SK-N-SH treated with all-trans-retinoic acid at 6 μM for 48 hours (cell line): ENCODE measurements at regions not wholly inside any gene's neighbourhood (a gene's known extent, or its start where the extent isn't known, plus 50 kb on each side); places are given as distances from the start of the nearest gene placed in this dataset.

Source experiments
- ATAC-seq: fragments of 200-7000 bp; cut with Tn5 transposase; 3 replicates; pipeline ENCODE4 v1.9.1; 2020; ENCODE audit warnings: mild to moderate bottlenecking, moderate library complexity
- ARNTL ChIP-seq: fragments of 450-650 bp; formaldehyde crosslinking; IDR thresholded peaks from 2 replicates; pipeline ENCODE4 v1.5.0; 2020; ENCODE audit warnings: low read depth, mild to moderate bottlenecking, moderate library complexity, borderline replicate concordance
- BACH2 ChIP-seq: fragments of 250-450 bp; sonication (Bioruptor Pico); IDR thresholded peaks from 2 replicates; pipeline ENCODE4 v1.9.0; 2021; ENCODE audit warnings: mild to moderate bottlenecking, borderline replicate concordance
- CSDC2 ChIP-seq: fragments of 250-450 bp; sonication (Bioruptor Pico); IDR thresholded peaks from 2 replicates; pipeline ENCODE4 v1.5.0; 2020; ENCODE audit warnings: mild to moderate bottlenecking, moderate library complexity
- ESRRG ChIP-seq: fragments of 250-450 bp; sonication (Bioruptor Pico); IDR thresholded peaks from 2 replicates; pipeline ENCODE4 v1.6.1; 2021; ENCODE audit warnings: mild to moderate bottlenecking
- GLIS3 ChIP-seq: fragments of 250-450 bp; sonication (Bioruptor Pico); IDR thresholded peaks from 2 replicates; pipeline ENCODE4 v1.5.0; 2020; ENCODE audit warnings: mild to moderate bottlenecking, moderate library complexity
- ISL1 ChIP-seq: fragments of 250-450 bp; sonication (Bioruptor Pico); IDR thresholded peaks from 2 replicates; pipeline ENCODE4 v2.1.2; 2022; ENCODE audit warnings: mild to moderate bottlenecking, moderate library complexity
- OSR1 ChIP-seq: fragments of 250-450 bp; sonication (Bioruptor Pico); IDR thresholded peaks from 2 replicates; pipeline ENCODE4 v1.8.0; 2022; ENCODE audit warnings: moderate library complexity, mild to moderate bottlenecking, inconsistent platforms
- PPARA ChIP-seq: fragments of 250-450 bp; sonication (Bioruptor Pico); IDR thresholded peaks from 2 replicates; pipeline ENCODE4 v1.5.0; 2020; ENCODE audit warnings: mild to moderate bottlenecking, borderline replicate concordance
- RARB ChIP-seq: fragments of 250-450 bp; sonication (Bioruptor Pico); IDR thresholded peaks from 2 replicates; pipeline ENCODE4 v1.8.0; 2021; ENCODE audit warnings: mild to moderate bottlenecking, moderate library complexity
- SNAI2 ChIP-seq: fragments of 250-450 bp; sonication (Bioruptor Pico); IDR thresholded peaks from 2 replicates; pipeline ENCODE4 v1.5.0; 2020; ENCODE audit warnings: mild to moderate bottlenecking, moderate library complexity
- TCF4 ChIP-seq: fragments of 250-450 bp; sonication (Bioruptor Pico); IDR thresholded peaks from 2 replicates; pipeline ENCODE4 v1.8.0; 2021; ENCODE audit warnings: mild to moderate bottlenecking, moderate library complexity, borderline replicate concordance
- TOX ChIP-seq: fragments of 250-450 bp; sonication (Bioruptor Pico); IDR thresholded peaks from 2 replicates; pipeline ENCODE4 v1.8.0; 2021; ENCODE audit warnings: mild to moderate bottlenecking, moderate library complexity, borderline replicate concordance
- ZC3H10 ChIP-seq: fragments of 250-450 bp; sonication (Bioruptor Pico); IDR thresholded peaks from 2 replicates; pipeline ENCODE4 v1.5.1; 2021; ENCODE audit warnings: mild to moderate bottlenecking, moderate library complexity
- ZFP3 ChIP-seq: fragments of 250-450 bp; sonication (Bioruptor Pico); IDR thresholded peaks from 2 replicates; pipeline ENCODE4 v1.5.0; 2020; ENCODE audit warnings: mild to moderate bottlenecking, moderate library complexity
- ZFP30 ChIP-seq: fragments of 450-650 bp; formaldehyde crosslinking; IDR thresholded peaks from 2 replicates; pipeline ENCODE4 v1.5.0; 2022; ENCODE audit warnings: mild to moderate bottlenecking, moderate library complexity
- ZNF565 ChIP-seq: fragments of 450-650 bp; formaldehyde crosslinking; conservative IDR thresholded peaks from 2 replicates; pipeline ENCODE4 v1.5.0; 2020; ENCODE audit warnings: low read depth, mild to moderate bottlenecking, moderate library complexity
- ZNF70 ChIP-seq: fragments of 450-650 bp; formaldehyde crosslinking; IDR thresholded peaks from 2 replicates; pipeline ENCODE4 v1.5.0; 2020; ENCODE audit warnings: mild to moderate bottlenecking, moderate library complexity
- ZNF8 ChIP-seq: fragments of 450-650 bp; formaldehyde crosslinking; IDR thresholded peaks from 2 replicates; pipeline ENCODE4 v1.5.0; 2020; ENCODE audit warnings: mild to moderate bottlenecking, moderate library complexity
- TF ChIP-seq, protein P1 (sequence below): fragments of 250-450 bp; sonication (Bioruptor Pico); IDR thresholded peaks from 2 replicates; pipeline ENCODE4 v1.5.0; 2020; ENCODE audit warnings: mild to moderate bottlenecking, moderate library complexity
- TF ChIP-seq, protein P2 (sequence below): fragments of 250-450 bp; sonication (Bioruptor Pico); IDR thresholded peaks from 2 replicates; pipeline ENCODE4 v1.5.1; 2021; ENCODE audit warnings: mild to moderate bottlenecking, moderate library complexity
- TF ChIP-seq, protein P3 (sequence below): fragments of 250-450 bp; sonication (Bioruptor Pico); IDR thresholded peaks from 2 replicates; pipeline ENCODE4 v1.8.0; 2021; ENCODE audit warnings: low read depth, mild to moderate bottlenecking, moderate library complexity, borderline replicate concordance
- TF ChIP-seq, protein P4 (sequence below): fragments of 250-450 bp; sonication (Bioruptor Pico); IDR thresholded peaks from 2 replicates; pipeline ENCODE4 v1.5.1; 2020; ENCODE audit warnings: low read depth, mild to moderate bottlenecking, moderate library complexity

DNA sequence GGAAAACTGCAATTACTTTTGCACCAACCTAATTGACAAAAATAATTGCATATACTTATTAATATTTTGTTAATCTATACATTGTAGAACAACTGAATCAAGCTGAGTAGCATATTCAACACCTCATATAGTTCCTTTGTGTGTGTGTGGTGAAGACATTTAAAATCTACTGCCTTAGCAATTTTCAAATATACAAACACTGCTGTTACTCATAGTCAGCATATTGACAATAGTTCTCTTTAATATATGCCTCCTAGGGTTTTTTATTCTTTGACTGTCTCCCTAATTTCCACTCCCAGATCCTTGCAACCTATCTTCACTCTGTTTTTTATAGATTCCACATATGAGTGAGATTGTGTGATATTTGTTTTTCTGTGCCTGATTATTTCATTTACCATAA, 426.8 kb downstream of the PPARGC1A start:
- no peak for ATAC-seq
- TF ChIP-seq, protein P1, sequence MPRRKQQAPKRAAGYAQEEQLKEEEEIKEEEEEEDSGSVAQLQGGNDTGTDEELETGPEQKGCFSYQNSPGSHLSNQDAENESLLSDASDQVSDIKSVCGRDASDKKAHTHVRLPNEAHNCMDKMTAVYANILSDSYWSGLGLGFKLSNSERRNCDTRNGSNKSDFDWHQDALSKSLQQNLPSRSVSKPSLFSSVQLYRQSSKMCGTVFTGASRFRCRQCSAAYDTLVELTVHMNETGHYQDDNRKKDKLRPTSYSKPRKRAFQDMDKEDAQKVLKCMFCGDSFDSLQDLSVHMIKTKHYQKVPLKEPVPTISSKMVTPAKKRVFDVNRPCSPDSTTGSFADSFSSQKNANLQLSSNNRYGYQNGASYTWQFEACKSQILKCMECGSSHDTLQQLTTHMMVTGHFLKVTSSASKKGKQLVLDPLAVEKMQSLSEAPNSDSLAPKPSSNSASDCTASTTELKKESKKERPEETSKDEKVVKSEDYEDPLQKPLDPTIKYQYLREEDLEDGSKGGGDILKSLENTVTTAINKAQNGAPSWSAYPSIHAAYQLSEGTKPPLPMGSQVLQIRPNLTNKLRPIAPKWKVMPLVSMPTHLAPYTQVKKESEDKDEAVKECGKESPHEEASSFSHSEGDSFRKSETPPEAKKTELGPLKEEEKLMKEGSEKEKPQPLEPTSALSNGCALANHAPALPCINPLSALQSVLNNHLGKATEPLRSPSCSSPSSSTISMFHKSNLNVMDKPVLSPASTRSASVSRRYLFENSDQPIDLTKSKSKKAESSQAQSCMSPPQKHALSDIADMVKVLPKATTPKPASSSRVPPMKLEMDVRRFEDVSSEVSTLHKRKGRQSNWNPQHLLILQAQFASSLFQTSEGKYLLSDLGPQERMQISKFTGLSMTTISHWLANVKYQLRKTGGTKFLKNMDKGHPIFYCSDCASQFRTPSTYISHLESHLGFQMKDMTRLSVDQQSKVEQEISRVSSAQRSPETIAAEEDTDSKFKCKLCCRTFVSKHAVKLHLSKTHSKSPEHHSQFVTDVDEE, result no peak
- TF ChIP-seq ESRRG (CRISPR knock-in tag) (no peak), TCF4 (CRISPR knock-in tag) (no peak), GLIS3 (CRISPR knock-in tag) (no peak), ISL1 (CRISPR knock-in tag) (no peak)

DNA sequence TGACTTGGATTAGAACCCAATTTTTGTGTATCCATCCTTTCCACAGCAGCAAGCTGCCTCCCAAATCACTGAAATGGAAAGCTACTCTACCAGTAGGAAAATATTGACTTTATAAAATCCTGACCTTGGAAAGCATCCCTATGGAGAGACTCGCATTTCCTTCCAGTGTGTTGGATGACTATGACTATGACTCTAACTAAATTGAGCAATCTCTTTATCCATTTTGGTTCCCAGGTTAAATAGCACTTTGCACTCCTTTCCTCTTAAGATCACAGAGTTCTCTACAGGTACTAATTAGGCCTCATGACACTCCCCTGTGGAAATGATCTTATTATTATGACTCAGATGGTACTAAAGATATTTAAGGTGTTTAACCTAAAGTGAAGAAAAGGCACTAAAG, 431.8 kb downstream of the PPARGC1A start:
- no peak for ATAC-seq

DNA sequence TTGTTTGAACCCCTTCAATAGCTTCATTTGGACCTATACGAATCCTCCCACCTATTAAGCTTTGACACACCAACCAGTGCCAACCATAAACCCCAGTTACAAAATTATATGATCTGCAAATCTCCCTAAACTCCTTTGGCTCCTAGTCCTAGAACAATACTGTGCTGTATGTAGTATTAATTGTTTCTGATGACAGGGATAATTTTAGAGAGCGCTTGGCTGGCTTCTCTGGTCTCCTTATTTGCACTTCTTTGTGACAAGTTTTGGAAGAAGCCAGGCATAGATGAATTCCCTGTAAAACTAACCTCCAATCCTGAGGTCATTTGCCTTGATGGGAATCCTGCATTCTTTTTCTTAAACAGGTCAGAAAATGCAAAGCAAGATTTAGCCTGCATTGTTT, 433.0 kb downstream of the PPARGC1A start:
- no peak for TF ChIP-seq ISL1 (CRISPR knock-in tag)
- TF ChIP-seq, protein P2, sequence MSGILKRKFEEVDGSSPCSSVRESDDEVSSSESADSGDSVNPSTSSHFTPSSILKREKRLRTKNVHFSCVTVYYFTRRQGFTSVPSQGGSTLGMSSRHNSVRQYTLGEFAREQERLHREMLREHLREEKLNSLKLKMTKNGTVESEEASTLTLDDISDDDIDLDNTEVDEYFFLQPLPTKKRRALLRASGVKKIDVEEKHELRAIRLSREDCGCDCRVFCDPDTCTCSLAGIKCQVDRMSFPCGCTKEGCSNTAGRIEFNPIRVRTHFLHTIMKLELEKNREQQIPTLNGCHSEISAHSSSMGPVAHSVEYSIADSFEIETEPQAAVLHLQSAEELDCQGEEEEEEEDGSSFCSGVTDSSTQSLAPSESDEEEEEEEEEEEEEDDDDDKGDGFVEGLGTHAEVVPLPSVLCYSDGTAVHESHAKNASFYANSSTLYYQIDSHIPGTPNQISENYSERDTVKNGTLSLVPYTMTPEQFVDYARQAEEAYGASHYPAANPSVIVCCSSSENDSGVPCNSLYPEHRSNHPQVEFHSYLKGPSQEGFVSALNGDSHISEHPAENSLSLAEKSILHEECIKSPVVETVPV (CRISPR knock-in tag), result no peak
- no peak for TF ChIP-seq RARB (CRISPR knock-in tag)
- TF ChIP-seq OSR1, result no peak
- no peak for TF ChIP-seq ZFP30 (CRISPR knock-in tag)
- no peak for TF ChIP-seq ESRRG (CRISPR knock-in tag)
- TF ChIP-seq, protein P3, sequence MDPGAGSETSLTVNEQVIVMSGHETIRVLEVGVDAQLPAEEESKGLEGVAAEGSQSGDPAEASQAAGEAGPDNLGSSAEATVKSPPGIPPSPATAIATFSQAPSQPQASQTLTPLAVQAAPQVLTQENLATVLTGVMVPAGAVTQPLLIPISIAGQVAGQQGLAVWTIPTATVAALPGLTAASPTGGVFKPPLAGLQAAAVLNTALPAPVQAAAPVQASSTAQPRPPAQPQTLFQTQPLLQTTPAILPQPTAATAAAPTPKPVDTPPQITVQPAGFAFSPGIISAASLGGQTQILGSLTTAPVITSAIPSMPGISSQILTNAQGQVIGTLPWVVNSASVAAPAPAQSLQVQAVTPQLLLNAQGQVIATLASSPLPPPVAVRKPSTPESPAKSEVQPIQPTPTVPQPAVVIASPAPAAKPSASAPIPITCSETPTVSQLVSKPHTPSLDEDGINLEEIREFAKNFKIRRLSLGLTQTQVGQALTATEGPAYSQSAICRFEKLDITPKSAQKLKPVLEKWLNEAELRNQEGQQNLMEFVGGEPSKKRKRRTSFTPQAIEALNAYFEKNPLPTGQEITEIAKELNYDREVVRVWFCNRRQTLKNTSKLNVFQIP (CRISPR knock-in tag), result no peak
- no peak for TF ChIP-seq GLIS3 (CRISPR knock-in tag)
- no peak for TF ChIP-seq SNAI2
- TF ChIP-seq ZNF70 (CRISPR knock-in tag), result no peak
- no peak for TF ChIP-seq BACH2 (CRISPR knock-in tag)
- TF ChIP-seq ZNF8, result no peak
- TF ChIP-seq ARNTL (CRISPR knock-in tag), result no peak
- no peak for TF ChIP-seq ZC3H10 (CRISPR knock-in tag)
- TF ChIP-seq, protein P4, sequence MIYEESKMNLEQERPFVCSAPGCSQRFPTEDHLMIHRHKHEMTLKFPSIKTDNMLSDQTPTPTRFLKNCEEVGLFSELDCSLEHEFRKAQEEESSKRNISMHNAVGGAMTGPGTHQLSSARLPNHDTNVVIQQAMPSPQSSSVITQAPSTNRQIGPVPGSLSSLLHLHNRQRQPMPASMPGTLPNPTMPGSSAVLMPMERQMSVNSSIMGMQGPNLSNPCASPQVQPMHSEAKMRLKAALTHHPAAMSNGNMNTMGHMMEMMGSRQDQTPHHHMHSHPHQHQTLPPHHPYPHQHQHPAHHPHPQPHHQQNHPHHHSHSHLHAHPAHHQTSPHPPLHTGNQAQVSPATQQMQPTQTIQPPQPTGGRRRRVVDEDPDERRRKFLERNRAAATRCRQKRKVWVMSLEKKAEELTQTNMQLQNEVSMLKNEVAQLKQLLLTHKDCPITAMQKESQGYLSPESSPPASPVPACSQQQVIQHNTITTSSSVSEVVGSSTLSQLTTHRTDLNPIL (CRISPR knock-in tag), result no peak
- TF ChIP-seq PPARA (CRISPR knock-in tag), result no peak
- no peak for TF ChIP-seq ZNF565 (CRISPR knock-in tag)
- TF ChIP-seq CSDC2 (CRISPR knock-in tag), result no peak

More for the DNA sequence above, 431.8 kb downstream of the PPARGC1A start:
- no peak for TF ChIP-seq ZFP3 (CRISPR knock-in tag)
- TF ChIP-seq ESRRG (CRISPR knock-in tag), result no peak
- TF ChIP-seq ZNF70 (CRISPR knock-in tag), result no peak
- no peak for TF ChIP-seq ISL1 (CRISPR knock-in tag)
- TF ChIP-seq GLIS3 (CRISPR knock-in tag), result no peak
- TF ChIP-seq ZNF8, result no peak
- TF ChIP-seq ZNF565 (CRISPR knock-in tag), result no peak
- no peak for TF ChIP-seq TOX (CRISPR knock-in tag)
- TF ChIP-seq TCF4 (CRISPR knock-in tag), result no peak
- no peak for TF ChIP-seq RARB (CRISPR knock-in tag)
- no peak for TF ChIP-seq ARNTL (CRISPR knock-in tag)
- TF ChIP-seq CSDC2 (CRISPR knock-in tag), result no peak
- TF ChIP-seq ZFP30 (CRISPR knock-in tag), result no peak
- TF ChIP-seq, all 23 proteins: peak for 0

More for the DNA sequence above, 433.0 kb downstream of the PPARGC1A start:
- ATAC-seq, result no peak
